ENCODE measurements at regions not wholly inside any gene's neighbourhood (a gene's known extent, or its start where the extent isn't known, plus 50 kb on each side); places are given as distances from the start of the nearest gene placed in this dataset.

- H3K9me3 ChIP-seq: peaks cover 0 to 97% of the 10 kb centered on the region in 2 donors
- TF ChIP-seq CTCF (IDR thresholded peaks at IDR 0.05): no peak
- no peaks in the 10 kb centered on the region for H3K27me3 ChIP-seq
- H3K4me1 ChIP-seq: no peaks in the 10 kb centered on the region
- H3K4me3 ChIP-seq: no peak overlapping the region
- DNase-seq (no peak), ATAC-seq (no peak)
- no peak overlapping the region for H3K27ac ChIP-seq
- H3K36me3 ChIP-seq: peaks cover 0 to 96% of the 10 kb centered on the region in 2 donors
- intact Hi-C loops (cut with DNase I): no loop called here
These were observed 96.8 kb downstream of the SNRPN start for GRCh38 chr15:25051399-25052154.

- Histone ChIP-seq H3K9me3 (peaks cover 0 to 97% of the 10 kb centered on the region in 2 donors), H3K36me3 (peaks cover 0 to 96% of the 10 kb centered on the region in 2 donors), H3K27ac (no peak overlapping the region), H3K4me1 (no peaks in the 10 kb centered on the region), H3K27me3 (no peaks in the 10 kb centered on the region), H3K4me3 (no peak overlapping the region)
- ATAC-seq: no peak
- DNase-seq: no peak
- no peak for TF ChIP-seq CTCF (IDR thresholded peaks at IDR 0.05)
- intact Hi-C loops (cut with DNase I): no loop called here
These were observed 97.6 kb downstream of the SNRPN start for GRCh38 chr15:25052191-25052999.

- intact Hi-C loops (cut with DNase I): no loop called here
- Histone ChIP-seq H3K27me3 (no peaks in the 10 kb centered on the region), H3K36me3 (peaks cover 0 to 96% of the 10 kb centered on the region in 2 donors), H3K4me3 (no peak overlapping the region), H3K9me3 (peaks cover 0 to 97% of the 10 kb centered on the region in 2 donors), H3K4me1 (no peaks in the 10 kb centered on the region), H3K27ac (no peak overlapping the region)
- no peak for DNase-seq
- ATAC-seq: no peak
- TF ChIP-seq CTCF (IDR thresholded peaks at IDR 0.05): no peak
These were observed 98.4 kb downstream of the SNRPN start for GRCh38 chr15:25053000-25053815.

GRCh38 chr15:25054329-25054728, 99.5 kb downstream of the SNRPN start:
- H3K4me3 ChIP-seq: no peak overlapping the region
- peaks cover 0 to 99% of the 10 kb centered on the region in 2 donors for H3K36me3 ChIP-seq
- intact Hi-C loops (cut with DNase I): no loop called here
- DNase-seq: no peak
- TF ChIP-seq CTCF (IDR thresholded peaks at IDR 0.05): no peak
- H3K4me1 ChIP-seq: no peaks in the 10 kb centered on the region
- no peak overlapping the region for H3K27ac ChIP-seq
- peaks cover 0 to 99% of the 10 kb centered on the region in 2 donors for H3K9me3 ChIP-seq
- no peaks in the 10 kb centered on the region for H3K27me3 ChIP-seq
- no peak for ATAC-seq
